GM18909 (cell line): ENCODE measurements at regions not wholly inside any gene's neighbourhood (a gene's known extent, or its start where the extent isn't known, plus 50 kb on each side); places are given as distances from the start of the nearest gene placed in this dataset.

Experiments used
- ATAC-seq: cut with Tn5 transposase; IDR thresholded peaks from one replicate; pipeline ENCODE4 v1.9.1; 2021; ENCODE audit warnings: mild to moderate bottlenecking; ENCODE audit not compliant: unreplicated experiment, poor library complexity

GRCh38 chr7:94054130-94054529, 50.0 kb upstream of the BET1 start:
- ATAC-seq: no peak

GRCh38 chr7:94055963-94056362, 51.8 kb upstream of the BET1 start:
- no peak for ATAC-seq

- no peak for ATAC-seq
Measured at GRCh38 chr7:94056796-94057207, 52.6 kb upstream of the BET1 start.

GRCh38 chr7:94057955-94058354, 53.8 kb upstream of the BET1 start:
- no peak for ATAC-seq

- peak; percentile 74 for ATAC-seq
Measured at GRCh38 chr7:94059746-94060145, 55.6 kb upstream of the BET1 start.

- ATAC-seq: peak; percentile 38
Measured at GRCh38 chr7:94060752-94061151, 56.6 kb upstream of the BET1 start.

GRCh38 chr7:94061326-94061725, 57.2 kb upstream of the BET1 start:
- no peak for ATAC-seq

- ATAC-seq: no peak
Measured at GRCh38 chr7:94062372-94062771, 58.2 kb upstream of the BET1 start.

- ATAC-seq: no peak
Measured at GRCh38 chr7:94064541-94065191, 60.5 kb upstream of the BET1 start.

- no peak for ATAC-seq
Measured at GRCh38 chr7:94067047-94067446, 62.9 kb upstream of the BET1 start.

- ATAC-seq: no peak
Measured at GRCh38 chr7:94067506-94067905, 63.4 kb upstream of the BET1 start.

GRCh38 chr7:94069162-94069739, 65.1 kb upstream of the BET1 start:
- ATAC-seq: peak; percentile 63

- no peak for ATAC-seq
Measured at GRCh38 chr7:94080551-94080950, 76.4 kb upstream of the BET1 start.

- no peak for ATAC-seq
Measured at GRCh38 chr7:94082126-94082525, 78.0 kb upstream of the BET1 start.

- ATAC-seq: peak; percentile 99
Measured at GRCh38 chr7:94087664-94088352, 83.7 kb upstream of the BET1 start.

GRCh38 chr7:94088560-94088959, 84.4 kb upstream of the BET1 start:
- no peak for ATAC-seq

- no peak for ATAC-seq
Measured at GRCh38 chr7:94089806-94090205, 85.7 kb upstream of the BET1 start.

- ATAC-seq: no peak
Measured at GRCh38 chr7:94092980-94093379, 88.8 kb upstream of the BET1 start.

- no peak for ATAC-seq
Measured at GRCh38 chr7:94094298-94094697, 90.1 kb upstream of the BET1 start.

GRCh38 chr7:94095316-94096009, 91.3 kb upstream of the BET1 start:
- ATAC-seq: no peak

- no peak for ATAC-seq
Measured at GRCh38 chr7:94099679-94100078, 95.5 kb upstream of the BET1 start.
